PC-9 (cell line): ENCODE measurements at regions not wholly inside any gene's neighbourhood (a gene's known extent, or its start where the extent isn't known, plus 50 kb on each side); places are given as distances from the start of the nearest gene placed in this dataset.

Source experiments
- BruUV-seq: library from RNA; stranded (reverse); fragments of 400-500 nt; replicated peaks from 2 replicates; lab custom pipeline; 2021; lab: Mats Ljungman, UMichigan
- CTCF ChIA-PET: fragments of 300-600 bp; sonication (Branson Sonifier 250); formaldehyde crosslinking; loops from one replicate; lab custom pipeline; 2022; ENCODE audit warnings: antibody characterized with exemption; lab: Charles Lee
- POLR2A ChIA-PET: fragments of 300-600 bp; sonication (Branson Sonifier 250); formaldehyde crosslinking; loops from one replicate; lab custom pipeline; 2022; ENCODE audit warnings: antibody characterized with exemption; ENCODE audit not compliant: unreplicated experiment; lab: Charles Lee
- DNase-seq, 2 experiments: peaks; one replicate each; pipeline versions ENCODE4 v3.0.0 to v3.0.0-alpha.2; 2015 to 2022; ENCODE audit warnings: mixed read lengths in 1 of 2
- H2AFZ ChIP-seq: fragments of 200-600 bp; sonication (generic); 2 replicates; pipeline ENCODE4 v1.8.1; 2017; ENCODE audit warnings: antibody characterized with exemption
- H3F3A ChIP-seq: fragments of 200-600 bp; sonication (generic); 2 replicates; pipeline ENCODE4 v1.8.1; 2017; ENCODE audit warnings: antibody characterized with exemption, mild to moderate bottlenecking, low read depth; ENCODE audit not compliant: insufficient read depth
- H3K27ac ChIP-seq: fragments of 200-600 bp; sonication (generic); 2 replicates; pipeline ENCODE4 v1.6.1; 2016; ENCODE audit warnings: mixed run types
- H3K27me3 ChIP-seq: fragments of 200-600 bp; sonication (generic); 2 replicates; pipeline ENCODE4 v1.6.1; 2016; ENCODE audit warnings: low read depth, mixed run types; ENCODE audit not compliant: insufficient read depth
- H3K36me3 ChIP-seq: fragments of 200-600 bp; sonication (generic); 2 replicates; pipeline ENCODE4 v1.6.1; 2016; ENCODE audit warnings: low read depth, mixed run types
- H3K4me1 ChIP-seq: fragments of 200-600 bp; sonication (generic); replicated peaks from 2 replicates; pipeline ENCODE4 v1.6.1; 2016; ENCODE audit warnings: mixed run types; ENCODE audit not compliant: insufficient read depth
- H3K4me2 ChIP-seq: fragments of 200-600 bp; sonication (generic); 2 replicates; pipeline ENCODE4 v1.6.1; 2017; ENCODE audit warnings: mixed run types
- H3K4me3 ChIP-seq: fragments of 200-600 bp; sonication (generic); 2 replicates; pipeline ENCODE4 v1.6.1; 2016; ENCODE audit warnings: mixed run types
- H3K79me2 ChIP-seq: fragments of 200-600 bp; sonication (generic); 2 replicates; pipeline ENCODE4 v1.6.1; 2017; ENCODE audit warnings: low read depth, mixed run types
- H3K9me2 ChIP-seq: fragments of 200-600 bp; sonication (generic); 2 replicates; pipeline ENCODE4 v1.8.1; 2017; ENCODE audit warnings: mild to moderate bottlenecking; ENCODE audit not compliant: insufficient read depth
- H3K9me3 ChIP-seq: fragments of 200-600 bp; sonication (generic); 2 replicates; pipeline ENCODE4 v1.8.1; 2016; ENCODE audit warnings: low read depth; ENCODE audit not compliant: insufficient read depth
- H4K20me1 ChIP-seq: fragments of 200-600 bp; sonication (generic); 2 replicates; pipeline ENCODE4 v1.8.1; 2017; ENCODE audit not compliant: insufficient read depth
- EZH2 ChIP-seq: fragments of 200-600 bp; sonication (generic); IDR thresholded peaks from 2 replicates; pipeline ENCODE4 v1.8.0; 2017; ENCODE audit warnings: antibody characterized with exemption, low read depth
- intact Hi-C: fragments of 100-400 bp; cut with micrococcal nuclease; formaldehyde crosslinking; loops from one replicate; pipeline ENCODE4 v1.10.0; 2022; ENCODE audit not compliant: unreplicated experiment
- TF ChIP-seq, protein P1 (sequence below): fragments of 200-600 bp; sonication (generic); conservative IDR thresholded peaks from 2 replicates; pipeline ENCODE4 v1.6.1; 2017; ENCODE audit warnings: mixed run types, antibody characterized with exemption, mild to moderate bottlenecking, moderate library complexity

DNA sequence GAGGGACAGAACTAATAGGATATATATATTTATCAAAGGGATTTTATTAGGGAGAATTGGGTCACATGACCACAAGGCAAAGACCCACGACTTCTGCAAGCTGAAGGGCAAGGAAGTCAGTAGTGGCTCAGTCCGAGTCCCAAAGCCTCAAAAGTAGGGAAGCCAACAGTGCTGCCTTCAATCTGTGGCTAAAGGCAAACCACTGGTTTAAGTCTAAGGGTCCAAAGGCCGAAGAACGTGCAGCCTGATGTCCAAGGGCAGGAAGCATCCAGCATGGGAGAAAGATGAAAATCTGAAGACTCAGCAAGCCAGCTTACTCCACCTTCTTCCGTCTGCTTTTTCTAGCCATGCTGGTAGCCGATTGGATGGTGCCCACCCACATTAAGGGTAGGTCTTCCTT is 157.9 kb upstream of the CRY1 start:
- Histone ChIP-seq H3K9me2 (no peaks in the 10 kb centered on the region), H3K27me3 (no peaks in the 10 kb centered on the region; the same call in 1 of the 2 replicates), H3K4me1 (no peaks in the 10 kb centered on the region), H3K27ac (no peak overlapping the region), H3K36me3 (no peaks in the 10 kb centered on the region), H3K9me3 (no peaks in the 10 kb centered on the region), H3K4me3 (no peak overlapping the region), H3F3A (no peaks in the 10 kb centered on the region), H2AFZ (no peak overlapping the region), H3K79me2 (no peaks in the 10 kb centered on the region), H4K20me1 (no peaks in the 10 kb centered on the region), H3K4me2 (no peak overlapping the region)
- no peak for TF ChIP-seq EZH2
- TF ChIP-seq, protein P1, sequence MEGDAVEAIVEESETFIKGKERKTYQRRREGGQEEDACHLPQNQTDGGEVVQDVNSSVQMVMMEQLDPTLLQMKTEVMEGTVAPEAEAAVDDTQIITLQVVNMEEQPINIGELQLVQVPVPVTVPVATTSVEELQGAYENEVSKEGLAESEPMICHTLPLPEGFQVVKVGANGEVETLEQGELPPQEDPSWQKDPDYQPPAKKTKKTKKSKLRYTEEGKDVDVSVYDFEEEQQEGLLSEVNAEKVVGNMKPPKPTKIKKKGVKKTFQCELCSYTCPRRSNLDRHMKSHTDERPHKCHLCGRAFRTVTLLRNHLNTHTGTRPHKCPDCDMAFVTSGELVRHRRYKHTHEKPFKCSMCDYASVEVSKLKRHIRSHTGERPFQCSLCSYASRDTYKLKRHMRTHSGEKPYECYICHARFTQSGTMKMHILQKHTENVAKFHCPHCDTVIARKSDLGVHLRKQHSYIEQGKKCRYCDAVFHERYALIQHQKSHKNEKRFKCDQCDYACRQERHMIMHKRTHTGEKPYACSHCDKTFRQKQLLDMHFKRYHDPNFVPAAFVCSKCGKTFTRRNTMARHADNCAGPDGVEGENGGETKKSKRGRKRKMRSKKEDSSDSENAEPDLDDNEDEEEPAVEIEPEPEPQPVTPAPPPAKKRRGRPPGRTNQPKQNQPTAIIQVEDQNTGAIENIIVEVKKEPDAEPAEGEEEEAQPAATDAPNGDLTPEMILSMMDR: no peak
- intact Hi-C loops: no loop called here
- no peak for DNase-seq
- ChIA-PET POLR2A (no interaction called here), CTCF (no interaction called here)
- no TSS peak for BruUV-seq

DNA sequence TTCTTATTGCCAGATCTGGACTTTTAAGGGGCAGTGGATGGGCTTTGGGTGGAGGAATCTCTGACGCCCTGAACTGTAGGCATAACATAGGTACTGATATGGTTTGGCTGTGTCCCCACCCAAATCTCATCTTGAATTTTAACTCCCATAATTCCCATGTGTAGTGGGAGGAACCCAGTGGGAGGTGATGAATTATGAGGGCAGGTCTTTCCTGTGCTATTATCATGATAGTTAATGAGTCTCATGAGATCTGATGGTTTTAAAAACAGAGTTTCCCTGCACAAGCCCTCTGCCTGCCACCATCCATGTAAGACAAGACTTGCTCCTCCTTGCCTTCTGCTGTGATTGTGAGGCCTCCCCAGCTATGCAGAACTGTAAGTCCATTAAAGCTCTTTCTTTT is 160.0 kb upstream of the CRY1 start:
- no peaks in the 10 kb centered on the region for H3K79me2 ChIP-seq
- TF ChIP-seq, protein P1: no peak
- TF ChIP-seq EZH2: no peak
- no peak overlapping the region for H2AFZ ChIP-seq
- POLR2A ChIA-PET: no interaction called here
- no peaks in the 10 kb centered on the region for H3K9me2 ChIP-seq
- H3K4me3 ChIP-seq: no peak overlapping the region
- no peaks in the 10 kb centered on the region; the same call in 1 of the 2 replicates for H3K27me3 ChIP-seq
- no TSS peak for BruUV-seq
- H3K4me1 ChIP-seq: no peaks in the 10 kb centered on the region
- H3K4me2 ChIP-seq: no peak overlapping the region
- no peak for DNase-seq
- no peaks in the 10 kb centered on the region for H4K20me1 ChIP-seq
- H3K9me3 ChIP-seq: no peaks in the 10 kb centered on the region
- no peak overlapping the region for H3K27ac ChIP-seq
- intact Hi-C loops: no loop called here
- no peaks in the 10 kb centered on the region for H3K36me3 ChIP-seq
- no peaks in the 10 kb centered on the region for H3F3A ChIP-seq
- CTCF ChIA-PET: no interaction called here

DNA sequence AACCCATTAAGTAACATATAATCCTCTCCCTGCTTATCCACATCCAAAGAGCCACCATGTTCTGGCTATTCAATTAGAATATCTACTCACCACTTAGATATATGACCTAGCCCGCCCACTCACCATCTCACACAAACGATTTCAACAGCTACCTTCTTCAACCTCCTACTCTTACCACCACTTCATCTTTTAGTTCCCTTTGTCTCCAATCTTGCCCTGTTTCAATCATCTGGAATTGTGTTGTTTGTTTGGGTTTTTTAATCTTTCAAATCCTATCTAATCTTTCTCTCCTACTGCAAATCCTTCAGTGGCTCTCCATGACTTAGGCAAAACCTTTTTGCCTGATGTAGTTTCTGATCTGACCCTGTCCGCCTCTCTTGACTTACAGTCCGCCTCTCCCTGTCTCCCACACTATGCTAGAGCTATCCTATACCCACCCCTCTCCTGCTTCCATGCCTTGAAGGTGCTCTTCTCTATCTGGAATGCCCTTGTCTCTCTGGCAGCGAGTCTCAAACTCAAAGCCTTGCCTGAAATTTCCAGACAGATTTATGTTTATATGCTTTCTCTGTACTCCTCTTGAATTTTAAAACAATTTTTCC is 161.0 kb upstream of the CRY1 start:
- TF ChIP-seq, protein P1: no peak
- TF ChIP-seq EZH2: no peak
- Histone ChIP-seq H3K4me1 (no peaks in the 10 kb centered on the region), H4K20me1 (no peaks in the 10 kb centered on the region), H3K79me2 (no peaks in the 10 kb centered on the region), H3K4me3 (no peak overlapping the region), H3K27ac (no peak overlapping the region), H3F3A (no peaks in the 10 kb centered on the region), H3K36me3 (no peaks in the 10 kb centered on the region), H3K27me3 (no peaks in the 10 kb centered on the region; the same call in 1 of the 2 replicates), H3K9me2 (no peaks in the 10 kb centered on the region), H3K9me3 (no peaks in the 10 kb centered on the region; the same call in 1 of the 2 replicates), H3K4me2 (no peak overlapping the region), H2AFZ (no peak overlapping the region)
- CTCF ChIA-PET: no interaction called here
- POLR2A ChIA-PET: no interaction called here
- no TSS peak for BruUV-seq
- no peak for DNase-seq
- intact Hi-C loops: no loop called here
